ENCODE measurements at regions not wholly inside any gene's neighbourhood (a gene's known extent, or its start where the extent isn't known, plus 50 kb on each side); places are given as distances from the start of the nearest gene placed in this dataset.

- TF ChIP-seq CEBPB (IDR thresholded peaks at IDR 0.05) = no peak
- TF ChIP-seq RAD21 (IDR thresholded peaks at IDR 0.05; ENCODE audit: low read depth) = no peak
- no peak for TF ChIP-seq ZBTB7A (IDR thresholded peaks at IDR 0.05; ENCODE audit: low read depth)
- TF ChIP-seq EP300 (IDR thresholded peaks at IDR 0.05; ENCODE audit: borderline replicate concordance) = no peak
- TF ChIP-seq MAX (IDR thresholded peaks at IDR 0.05) = no peak
These were observed 766.8 kb downstream of the IRX1 start for GRCh38 chr5:4362411-4362810.

Measured in Ishikawa (cell line).